Right ventricle myocardium inferior (tissue), 1 donor: ENCODE measurements at regions not wholly inside any gene's neighbourhood (a gene's known extent, or its start where the extent isn't known, plus 50 kb on each side); places are given as distances from the start of the nearest gene placed in this dataset.

Experiments
- ATAC-seq: fragments of 200-7000 bp; cut with Tn5 transposase; one replicate; pipeline ENCODE4 v1.9.1; 2020; ENCODE audit warnings: mild to moderate bottlenecking, moderate library complexity
- DNase-seq: peaks from one replicate; pipeline ENCODE4 v3.0.0; 2021; ENCODE audit errors: missing footprints
- intact Hi-C: fragments of 100-400 bp; cut with DNase I; formaldehyde crosslinking; loops from one replicate; pipeline ENCODE4 v1.11.0; 2022
- donor health status: DM: no; HTN: yes; CAD: no; lungs with severe emphysema.

GRCh38 chr5:57834829-57835608 is 352.4 kb upstream of the ACTBL2 start:
- DNase-seq (no peak), ATAC-seq (no peak)
- intact Hi-C loops = no loop called here

GRCh38 chr5:57833489-57833888 is 350.9 kb upstream of the ACTBL2 start:
- intact Hi-C loops = no loop called here
- DNase-seq (no peak), ATAC-seq (no peak)

- intact Hi-C loops = no loop called here
- ATAC-seq = no peak
- DNase-seq = no peak
Measured at GRCh38 chr5:57832875-57833274, 350.3 kb upstream of the ACTBL2 start.

GRCh38 chr5:57831932-57832331 is 349.3 kb upstream of the ACTBL2 start:
- DNase-seq = no peak
- intact Hi-C loops = no loop called here
- no peak for ATAC-seq

- intact Hi-C loops = no loop called here
- DNase-seq (no peak), ATAC-seq (no peak)
Measured at GRCh38 chr5:57831090-57831489, 348.5 kb upstream of the ACTBL2 start.

GRCh38 chr5:57828221-57828620 is 345.6 kb upstream of the ACTBL2 start:
- intact Hi-C loops = no loop called here
- DNase-seq = no peak
- ATAC-seq = no peak

GRCh38 chr5:57825031-57825686 is 342.5 kb upstream of the ACTBL2 start:
- ATAC-seq = no peak
- intact Hi-C loops = no loop called here
- DNase-seq = no peak

GRCh38 chr5:57824623-57825022 is 342.0 kb upstream of the ACTBL2 start:
- intact Hi-C loops = no loop called here
- ATAC-seq (no peak), DNase-seq (no peak)

GRCh38 chr5:57824047-57824446 is 341.4 kb upstream of the ACTBL2 start:
- intact Hi-C loops = no loop called here
- no peak for ATAC-seq
- DNase-seq = no peak

- intact Hi-C loops = no loop called here
- DNase-seq (peak; percentile 56), ATAC-seq (no peak)
Measured at GRCh38 chr5:57822651-57823050, 340.0 kb upstream of the ACTBL2 start.

- DNase-seq = no peak
- no peak for ATAC-seq
- intact Hi-C loops = no loop called here
Measured at GRCh38 chr5:57818397-57818796, 335.8 kb upstream of the ACTBL2 start.

GRCh38 chr5:57817924-57818323 is 335.3 kb upstream of the ACTBL2 start:
- intact Hi-C loops = no loop called here
- DNase-seq (no peak), ATAC-seq (no peak)

- intact Hi-C loops = no loop called here
- DNase-seq (no peak), ATAC-seq (no peak)
Measured at GRCh38 chr5:57817001-57817453, 334.4 kb upstream of the ACTBL2 start.

GRCh38 chr5:57816108-57816507 is 333.5 kb upstream of the ACTBL2 start:
- no peak for ATAC-seq
- intact Hi-C loops = no loop called here
- no peak for DNase-seq

GRCh38 chr5:57805732-57806131 is 323.1 kb upstream of the ACTBL2 start:
- DNase-seq (no peak), ATAC-seq (no peak)
- intact Hi-C loops = no loop called here

GRCh38 chr5:57805170-57805569 is 322.6 kb upstream of the ACTBL2 start:
- ATAC-seq = no peak
- intact Hi-C loops = no loop called here

GRCh38 chr5:57804505-57804904 is 321.9 kb upstream of the ACTBL2 start:
- DNase-seq (no peak), ATAC-seq (no peak)
- intact Hi-C loops = no loop called here

More at GRCh38 chr5:57805170-57805569, 322.6 kb upstream of the ACTBL2 start:
- no peak for DNase-seq

- intact Hi-C loops = no loop called here
- DNase-seq = no peak
- ATAC-seq = no peak
Measured at GRCh38 chr5:57804007-57804444, 321.4 kb upstream of the ACTBL2 start.

GRCh38 chr5:57802131-57802530 is 319.5 kb upstream of the ACTBL2 start:
- no peak for DNase-seq
- intact Hi-C loops = no loop called here
- ATAC-seq = no peak

GRCh38 chr5:57795203-57795602 is 312.6 kb upstream of the ACTBL2 start:
- ATAC-seq (no peak), DNase-seq (no peak)
- intact Hi-C loops = no loop called here
